ENCODE measurements at regions not wholly inside any gene's neighbourhood (a gene's known extent, or its start where the extent isn't known, plus 50 kb on each side); places are given as distances from the start of the nearest gene placed in this dataset.
"Not testable (repeated sequence)": the region's sequence is repeated elsewhere in the genome, so short reads cannot be mapped to it uniquely, and the experiment has no call there.

DNA sequence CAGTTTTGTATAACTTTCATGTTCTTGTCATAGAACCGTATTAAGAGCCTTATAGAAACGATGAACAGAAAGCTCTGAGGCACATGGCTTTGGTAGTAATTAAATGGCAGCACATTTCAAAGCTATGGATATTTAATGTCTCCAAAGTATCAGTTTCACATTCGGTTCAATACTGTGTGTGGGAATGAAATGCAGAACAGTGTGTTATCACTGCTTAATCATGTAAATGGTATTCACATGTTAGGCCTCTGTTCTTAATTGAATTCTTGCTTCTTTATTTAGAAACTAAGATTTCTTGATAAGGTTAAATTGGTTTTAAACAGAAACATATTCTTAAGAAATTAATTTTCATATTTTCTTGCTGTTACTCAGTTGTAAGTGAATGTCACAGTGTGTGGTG lies 701.0 kb upstream of the PITX2 start:
- H3K4me1 ChIP-seq (ENCODE audit: control insufficient read depth, insufficient read depth, low read length, poor library complexity, severe bottlenecking): no peaks in the 10 kb centered on the region
- no peaks in the 10 kb centered on the region for H3K27me3 ChIP-seq (replicated peaks; ENCODE audit: control insufficient read depth, insufficient read depth, low read length, poor library complexity, severe bottlenecking)
- H3K4me3 ChIP-seq (ENCODE audit: insufficient read depth, low read depth, low read length, poor library complexity, severe bottlenecking): no peak overlapping the region
- H3K9me3 ChIP-seq (ENCODE audit: control insufficient read depth, low read length): no peaks in the 10 kb centered on the region
- H3K36me3 ChIP-seq (ENCODE audit: control insufficient read depth, insufficient read depth, low read length): no peaks in the 10 kb centered on the region
- DNase-seq: no peak
- no peak overlapping the region for H3K27ac ChIP-seq (ENCODE audit: insufficient read depth, low read length, poor library complexity, severe bottlenecking)

DNA sequence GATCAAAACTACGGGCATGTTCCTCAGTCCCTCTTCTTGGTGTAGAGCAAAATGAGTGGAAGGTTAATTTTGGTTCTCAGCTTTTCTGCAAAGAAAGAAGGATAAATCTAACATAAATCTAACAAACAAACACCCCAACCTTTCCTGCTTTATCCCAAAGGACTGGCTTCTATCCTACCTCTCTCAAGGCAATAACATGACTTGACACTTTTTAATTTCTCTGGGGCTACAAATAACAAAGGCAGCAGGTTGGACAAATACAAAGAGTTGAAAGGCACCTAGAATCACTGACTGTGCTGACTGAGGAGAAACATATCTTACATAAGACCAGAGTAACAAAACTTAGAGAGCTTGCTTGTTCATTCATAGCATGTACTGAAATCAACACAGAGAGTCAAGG lies 703.6 kb upstream of the PITX2 start:
- Histone ChIP-seq H3K4me3 (ENCODE audit: insufficient read depth, low read depth, low read length, poor library complexity, severe bottlenecking) (no peak overlapping the region), H3K4me1 (ENCODE audit: control insufficient read depth, insufficient read depth, low read length, poor library complexity, severe bottlenecking) (no peaks in the 10 kb centered on the region), H3K9me3 (ENCODE audit: control insufficient read depth, low read length) (no peaks in the 10 kb centered on the region), H3K27ac (ENCODE audit: insufficient read depth, low read length, poor library complexity, severe bottlenecking) (no peak overlapping the region), H3K36me3 (ENCODE audit: control insufficient read depth, insufficient read depth, low read length) (no peaks in the 10 kb centered on the region), H3K27me3 (replicated peaks; ENCODE audit: control insufficient read depth, insufficient read depth, low read length, poor library complexity, severe bottlenecking) (no peaks in the 10 kb centered on the region)
- no peak for DNase-seq

DNA sequence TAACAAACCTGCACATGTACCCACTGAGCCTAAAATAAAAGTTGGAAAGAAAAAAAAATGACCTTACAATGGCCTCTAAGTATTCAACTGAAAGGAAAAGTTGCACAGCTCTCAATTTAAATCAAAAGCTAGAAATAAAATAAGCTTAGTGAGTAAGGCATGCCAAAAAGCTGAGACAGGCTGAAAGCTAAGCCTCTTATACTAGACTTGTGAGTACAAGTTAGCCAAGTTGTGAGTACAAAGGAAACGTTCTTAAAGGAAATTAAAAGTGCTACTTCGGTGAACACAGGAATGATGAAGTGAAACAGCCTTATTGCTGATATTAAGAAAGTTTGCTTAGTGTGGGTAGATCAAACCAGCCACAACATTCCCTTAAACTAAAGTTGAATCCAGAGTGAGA lies 707.9 kb upstream of the PITX2 start:
- DNase-seq: no peak
- Histone ChIP-seq H3K4me3 (ENCODE audit: insufficient read depth, low read depth, low read length, poor library complexity, severe bottlenecking) (no peak overlapping the region), H3K27me3 (replicated peaks; ENCODE audit: control insufficient read depth, insufficient read depth, low read length, poor library complexity, severe bottlenecking) (no peaks in the 10 kb centered on the region), H3K27ac (ENCODE audit: insufficient read depth, low read length, poor library complexity, severe bottlenecking) (no peak overlapping the region), H3K9me3 (ENCODE audit: control insufficient read depth, low read length) (no peaks in the 10 kb centered on the region), H3K36me3 (ENCODE audit: control insufficient read depth, insufficient read depth, low read length) (no peaks in the 10 kb centered on the region), H3K4me1 (ENCODE audit: control insufficient read depth, insufficient read depth, low read length, poor library complexity, severe bottlenecking) (no peaks in the 10 kb centered on the region)

DNA sequence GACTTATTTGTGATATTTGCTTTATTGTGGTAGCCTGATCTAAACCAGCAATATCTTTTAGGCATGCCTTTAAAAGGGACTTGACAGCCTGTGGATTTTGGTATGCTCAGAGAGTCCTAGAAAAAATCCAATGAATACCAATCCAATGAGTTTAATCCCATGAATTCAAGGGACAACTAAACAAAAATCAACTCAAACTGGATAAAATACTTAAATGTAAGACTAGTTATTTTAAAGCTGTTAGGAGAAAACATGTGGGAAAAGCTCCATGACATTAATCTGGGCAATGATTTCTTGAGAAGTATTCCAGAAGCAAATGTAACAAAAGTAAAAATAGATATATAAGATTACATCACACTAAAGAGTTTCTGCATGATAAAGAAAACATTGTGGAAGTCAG lies 711.5 kb upstream of the PITX2 start:
- H3K9me3 ChIP-seq (ENCODE audit: control insufficient read depth, low read length): no peaks in the 10 kb centered on the region
- H3K36me3 ChIP-seq (ENCODE audit: control insufficient read depth, insufficient read depth, low read length): no peaks in the 10 kb centered on the region
- H3K4me3 ChIP-seq (ENCODE audit: insufficient read depth, low read depth, low read length, poor library complexity, severe bottlenecking): no peak overlapping the region
- H3K27ac ChIP-seq (ENCODE audit: insufficient read depth, low read length, poor library complexity, severe bottlenecking): no peak overlapping the region
- H3K4me1 ChIP-seq (ENCODE audit: control insufficient read depth, insufficient read depth, low read length, poor library complexity, severe bottlenecking): no peaks in the 10 kb centered on the region
- no peak for DNase-seq
- no peaks in the 10 kb centered on the region for H3K27me3 ChIP-seq (replicated peaks; ENCODE audit: control insufficient read depth, insufficient read depth, low read length, poor library complexity, severe bottlenecking)

DNA sequence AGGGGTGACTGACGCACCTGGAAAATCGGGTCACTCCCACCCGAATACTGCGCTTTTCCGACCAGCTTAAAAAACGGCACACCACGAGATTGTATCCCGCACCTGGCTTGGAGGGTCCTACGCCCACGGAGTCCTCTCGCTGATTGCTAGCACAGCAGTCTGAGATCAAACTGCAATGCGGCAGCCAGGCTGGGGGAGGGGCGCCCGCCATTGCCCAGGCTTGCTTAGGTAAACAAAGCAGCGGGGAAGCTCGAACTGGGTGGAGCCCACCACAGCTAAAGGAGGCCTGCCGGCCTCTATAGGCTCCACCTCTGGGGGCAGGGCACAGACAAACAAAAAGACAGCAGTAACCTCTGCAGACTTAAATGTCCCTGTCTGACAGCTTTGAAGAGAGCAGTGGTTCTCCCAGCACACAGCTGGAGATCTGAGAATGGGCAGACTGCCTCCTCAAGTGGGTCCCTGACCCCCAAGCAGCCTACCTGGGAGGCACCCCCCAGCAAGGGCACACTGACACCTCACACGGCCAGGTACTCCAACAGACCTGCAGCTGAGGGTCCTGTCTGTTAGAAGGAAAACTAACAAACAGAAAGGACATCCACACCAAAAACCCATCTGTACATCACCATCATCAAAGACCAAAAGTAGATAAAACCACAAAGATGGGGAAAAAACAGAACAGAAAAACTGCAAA lies 714.5 kb upstream of the PITX2 start:
- H3K27ac ChIP-seq (ENCODE audit: insufficient read depth, low read length, poor library complexity, severe bottlenecking); H3K4me1 ChIP-seq (ENCODE audit: control insufficient read depth, insufficient read depth, low read length, poor library complexity, severe bottlenecking); DNase-seq; H3K4me3 ChIP-seq (ENCODE audit: insufficient read depth, low read depth, low read length, poor library complexity, severe bottlenecking); H3K36me3 ChIP-seq (ENCODE audit: control insufficient read depth, insufficient read depth, low read length); H3K27me3 ChIP-seq (replicated peaks; ENCODE audit: control insufficient read depth, insufficient read depth, low read length, poor library complexity, severe bottlenecking); H3K9me3 ChIP-seq (ENCODE audit: control insufficient read depth, low read length): not testable (repeated sequence)

DNA sequence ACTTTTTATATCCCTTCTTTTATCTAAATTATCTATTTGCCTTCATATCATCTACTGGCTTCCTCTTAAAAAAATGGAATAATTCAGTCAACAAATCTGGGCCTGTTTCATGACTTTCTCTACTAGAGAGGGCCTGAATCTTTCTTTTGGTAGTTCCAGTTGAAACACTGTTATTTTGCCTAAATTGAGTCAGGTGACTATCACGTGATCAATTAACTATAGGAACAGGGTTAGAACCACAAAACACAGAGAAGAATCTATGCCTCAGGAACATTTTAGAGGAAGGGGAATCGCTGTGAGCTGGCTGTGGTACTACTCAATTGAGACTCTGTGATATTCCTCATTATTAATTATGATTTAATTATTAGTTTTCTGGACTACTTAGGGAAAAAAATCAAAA lies 736.7 kb upstream of the PITX2 start:
- no peaks in the 10 kb centered on the region for H3K36me3 ChIP-seq (ENCODE audit: control insufficient read depth, insufficient read depth, low read length)
- H3K4me3 ChIP-seq (ENCODE audit: insufficient read depth, low read depth, low read length, poor library complexity, severe bottlenecking): no peak overlapping the region
- no peak for DNase-seq
- no peaks in the 10 kb centered on the region for H3K27me3 ChIP-seq (replicated peaks; ENCODE audit: control insufficient read depth, insufficient read depth, low read length, poor library complexity, severe bottlenecking)
- no peaks in the 10 kb centered on the region for H3K4me1 ChIP-seq (ENCODE audit: control insufficient read depth, insufficient read depth, low read length, poor library complexity, severe bottlenecking)
- no peaks in the 10 kb centered on the region for H3K9me3 ChIP-seq (ENCODE audit: control insufficient read depth, low read length)
- H3K27ac ChIP-seq (ENCODE audit: insufficient read depth, low read length, poor library complexity, severe bottlenecking): no peak overlapping the region

DNA sequence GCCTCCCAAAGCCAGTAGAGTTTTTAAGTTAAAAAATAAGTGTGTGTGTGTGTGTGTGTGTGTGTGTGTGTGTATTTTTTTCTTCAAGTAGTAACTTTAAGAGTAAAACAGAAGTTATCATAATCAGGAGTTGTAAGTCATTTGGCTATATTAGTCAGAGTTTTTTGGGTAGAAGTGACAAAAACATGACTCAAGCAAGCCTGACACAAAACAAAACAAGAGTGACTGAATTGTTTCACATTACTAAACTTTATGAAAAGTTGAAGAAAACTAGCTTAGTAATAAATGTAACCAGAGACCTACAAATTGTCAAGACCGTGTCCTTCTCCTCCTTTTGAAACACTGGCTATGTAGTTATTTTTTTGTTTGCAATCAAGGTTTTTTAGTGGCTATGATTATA lies 738.0 kb upstream of the PITX2 start:
- Histone ChIP-seq H3K36me3 (ENCODE audit: control insufficient read depth, insufficient read depth, low read length) (no peaks in the 10 kb centered on the region), H3K4me3 (ENCODE audit: insufficient read depth, low read depth, low read length, poor library complexity, severe bottlenecking) (no peak overlapping the region), H3K27ac (ENCODE audit: insufficient read depth, low read length, poor library complexity, severe bottlenecking) (no peak overlapping the region), H3K4me1 (ENCODE audit: control insufficient read depth, insufficient read depth, low read length, poor library complexity, severe bottlenecking) (no peaks in the 10 kb centered on the region), H3K9me3 (ENCODE audit: control insufficient read depth, low read length) (no peaks in the 10 kb centered on the region), H3K27me3 (replicated peaks; ENCODE audit: control insufficient read depth, insufficient read depth, low read length, poor library complexity, severe bottlenecking) (no peaks in the 10 kb centered on the region)
- DNase-seq: no peak

DNA sequence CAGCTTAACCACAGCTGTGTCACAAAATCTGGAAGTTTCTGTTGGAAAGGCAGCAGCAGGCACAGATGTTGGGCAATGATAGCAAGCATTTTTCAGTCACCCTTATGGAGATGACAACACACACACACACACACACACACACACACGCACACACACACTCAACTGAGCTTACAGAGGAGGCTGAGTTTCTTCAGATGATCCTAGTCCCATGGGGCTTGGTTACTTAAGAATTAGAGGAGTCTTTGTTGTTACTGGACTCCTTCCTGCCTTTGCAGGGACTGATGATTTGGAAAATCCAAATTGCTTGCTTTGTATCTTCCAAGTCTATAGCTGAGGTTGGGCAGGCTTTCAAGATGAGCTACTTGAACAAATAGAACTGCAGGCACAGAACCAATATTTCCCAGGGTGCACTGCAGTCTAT lies 740.1 kb upstream of the PITX2 start:
- Histone ChIP-seq H3K27me3 (replicated peaks; ENCODE audit: control insufficient read depth, insufficient read depth, low read length, poor library complexity, severe bottlenecking) (no peaks in the 10 kb centered on the region), H3K27ac (ENCODE audit: insufficient read depth, low read length, poor library complexity, severe bottlenecking) (no peak overlapping the region), H3K36me3 (ENCODE audit: control insufficient read depth, insufficient read depth, low read length) (no peaks in the 10 kb centered on the region), H3K4me3 (ENCODE audit: insufficient read depth, low read depth, low read length, poor library complexity, severe bottlenecking) (no peak overlapping the region), H3K4me1 (ENCODE audit: control insufficient read depth, insufficient read depth, low read length, poor library complexity, severe bottlenecking) (no peaks in the 10 kb centered on the region), H3K9me3 (ENCODE audit: control insufficient read depth, low read length) (no peaks in the 10 kb centered on the region)
- DNase-seq: no peak

DNA sequence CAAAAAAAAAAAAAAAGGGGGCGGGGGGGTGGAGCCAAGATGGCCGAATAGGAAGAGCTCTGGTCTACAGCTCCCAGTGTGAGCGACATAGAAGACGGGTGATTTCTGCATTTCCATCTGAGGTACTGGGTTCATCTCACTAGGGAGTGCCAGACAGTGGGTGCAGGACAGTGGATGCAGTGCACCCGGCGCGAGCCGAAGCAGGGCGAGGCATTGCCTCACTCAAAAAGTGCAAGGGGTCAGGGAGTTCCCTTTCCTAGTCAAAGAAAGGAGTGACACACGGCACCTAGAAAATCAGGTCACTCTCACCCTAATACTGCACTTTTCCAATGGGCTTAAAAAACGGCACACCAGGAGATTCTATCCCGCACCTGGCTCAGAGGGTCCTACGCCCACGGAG lies 755.0 kb upstream of the PITX2 start:
- H3K9me3 ChIP-seq (ENCODE audit: control insufficient read depth, low read length); H3K36me3 ChIP-seq (ENCODE audit: control insufficient read depth, insufficient read depth, low read length); H3K4me1 ChIP-seq (ENCODE audit: control insufficient read depth, insufficient read depth, low read length, poor library complexity, severe bottlenecking); H3K4me3 ChIP-seq (ENCODE audit: insufficient read depth, low read depth, low read length, poor library complexity, severe bottlenecking); H3K27ac ChIP-seq (ENCODE audit: insufficient read depth, low read length, poor library complexity, severe bottlenecking); H3K27me3 ChIP-seq (replicated peaks; ENCODE audit: control insufficient read depth, insufficient read depth, low read length, poor library complexity, severe bottlenecking); DNase-seq: not testable (repeated sequence)

DNA sequence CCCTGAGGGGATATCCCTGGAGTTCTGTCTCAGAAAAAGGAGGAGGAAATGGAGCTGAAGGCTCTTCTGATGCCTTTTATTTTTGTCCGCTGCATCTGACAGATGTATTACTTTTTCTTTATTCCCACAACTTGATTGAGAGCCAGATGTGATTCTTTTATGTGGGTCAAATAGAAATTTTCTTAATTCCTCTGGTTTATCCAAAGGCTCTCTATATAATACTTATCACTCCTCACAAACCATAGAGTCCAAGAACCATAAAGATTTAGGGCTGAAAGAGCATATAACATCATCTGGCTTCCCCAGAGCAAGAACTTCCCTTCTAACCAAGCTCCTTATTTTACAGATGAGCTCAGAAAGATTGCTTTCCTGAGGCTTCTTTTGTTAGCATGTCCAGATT lies 756.7 kb upstream of the FAM241A start:
- H3K27ac ChIP-seq (ENCODE audit: insufficient read depth, low read length, poor library complexity, severe bottlenecking): no peak overlapping the region
- no peak for DNase-seq
- H3K4me3 ChIP-seq (ENCODE audit: insufficient read depth, low read depth, low read length, poor library complexity, severe bottlenecking): no peak overlapping the region
- no peaks in the 10 kb centered on the region for H3K27me3 ChIP-seq (replicated peaks; ENCODE audit: control insufficient read depth, insufficient read depth, low read length, poor library complexity, severe bottlenecking)
- no peaks in the 10 kb centered on the region for H3K9me3 ChIP-seq (ENCODE audit: control insufficient read depth, low read length)
- H3K4me1 ChIP-seq (ENCODE audit: control insufficient read depth, insufficient read depth, low read length, poor library complexity, severe bottlenecking): no peaks in the 10 kb centered on the region
- no peaks in the 10 kb centered on the region for H3K36me3 ChIP-seq (ENCODE audit: control insufficient read depth, insufficient read depth, low read length)
